ENCODE measurements at regions not wholly inside any gene's neighbourhood (a gene's known extent, or its start where the extent isn't known, plus 50 kb on each side); places are given as distances from the start of the nearest gene placed in this dataset.

- Mint-ChIP-seq H3K36me3 (ENCODE audit: low read depth, unreplicated experiment) (no peaks in the 10 kb centered on the region), H3K4me1 (ENCODE audit: unreplicated experiment) (peaks cover 3% of the 10 kb centered on the region), H3K4me3 (ENCODE audit: unreplicated experiment) (no peak overlapping the region), H3K9me3 (ENCODE audit: unreplicated experiment) (no peaks in the 10 kb centered on the region), H3K27ac (ENCODE audit: unreplicated experiment) (no peak overlapping the region), H3K27me3 (ENCODE audit: unreplicated experiment) (no peaks in the 10 kb centered on the region)
- no peak for DNase-seq (ENCODE audit: low spot score)
- TF ChIP-seq CTCF (IDR thresholded peaks at IDR 0.05; ENCODE audit: unreplicated experiment): no peak
Observed at GRCh38 chr5:69000216-69000919, 93.4 kb upstream of the SLC30A5 start.

- Mint-ChIP-seq H3K27ac (ENCODE audit: unreplicated experiment) (no peak overlapping the region), H3K9me3 (ENCODE audit: unreplicated experiment) (no peaks in the 10 kb centered on the region), H3K4me3 (ENCODE audit: unreplicated experiment) (no peak overlapping the region), H3K4me1 (ENCODE audit: unreplicated experiment) (no peaks in the 10 kb centered on the region), H3K36me3 (ENCODE audit: low read depth, unreplicated experiment) (no peaks in the 10 kb centered on the region), H3K27me3 (ENCODE audit: unreplicated experiment) (no peaks in the 10 kb centered on the region)
- no peak for DNase-seq (ENCODE audit: low spot score)
- no peak for TF ChIP-seq CTCF (IDR thresholded peaks at IDR 0.05; ENCODE audit: unreplicated experiment)
Observed at GRCh38 chr5:69000949-69001348, 92.9 kb upstream of the SLC30A5 start.

- H3K36me3 Mint-ChIP-seq (ENCODE audit: low read depth, unreplicated experiment): no peaks in the 10 kb centered on the region
- no peaks in the 10 kb centered on the region for H3K27me3 Mint-ChIP-seq (ENCODE audit: unreplicated experiment)
- no peak overlapping the region for H3K4me3 Mint-ChIP-seq (ENCODE audit: unreplicated experiment)
- H3K27ac Mint-ChIP-seq (ENCODE audit: unreplicated experiment): no peak overlapping the region
- H3K4me1 Mint-ChIP-seq (ENCODE audit: unreplicated experiment): no peaks in the 10 kb centered on the region
- no peak for DNase-seq (ENCODE audit: low spot score)
- no peak for TF ChIP-seq CTCF (IDR thresholded peaks at IDR 0.05; ENCODE audit: unreplicated experiment)
- H3K9me3 Mint-ChIP-seq (ENCODE audit: unreplicated experiment): no peaks in the 10 kb centered on the region
Observed at GRCh38 chr5:69001627-69002026, 92.2 kb upstream of the SLC30A5 start.

- no peaks in the 10 kb centered on the region for H3K36me3 Mint-ChIP-seq (ENCODE audit: low read depth, unreplicated experiment)
- H3K27me3 Mint-ChIP-seq (ENCODE audit: unreplicated experiment): no peaks in the 10 kb centered on the region
- no peak overlapping the region for H3K27ac Mint-ChIP-seq (ENCODE audit: unreplicated experiment)
- H3K4me1 Mint-ChIP-seq (ENCODE audit: unreplicated experiment): no peaks in the 10 kb centered on the region
- no peak for DNase-seq (ENCODE audit: low spot score)
- no peak overlapping the region for H3K4me3 Mint-ChIP-seq (ENCODE audit: unreplicated experiment)
- no peaks in the 10 kb centered on the region for H3K9me3 Mint-ChIP-seq (ENCODE audit: unreplicated experiment)
- TF ChIP-seq CTCF (IDR thresholded peaks at IDR 0.05; ENCODE audit: unreplicated experiment): no peak
Observed at GRCh38 chr5:69004127-69004526, 89.7 kb upstream of the SLC30A5 start.

GRCh38 chr5:69004676-69005075 lies 89.1 kb upstream of the SLC30A5 start:
- no peaks in the 10 kb centered on the region for H3K36me3 Mint-ChIP-seq (ENCODE audit: low read depth, unreplicated experiment)
- no peaks in the 10 kb centered on the region for H3K4me1 Mint-ChIP-seq (ENCODE audit: unreplicated experiment)
- no peaks in the 10 kb centered on the region for H3K27me3 Mint-ChIP-seq (ENCODE audit: unreplicated experiment)
- no peak overlapping the region for H3K27ac Mint-ChIP-seq (ENCODE audit: unreplicated experiment)
- no peak overlapping the region for H3K4me3 Mint-ChIP-seq (ENCODE audit: unreplicated experiment)
- no peak for TF ChIP-seq CTCF (IDR thresholded peaks at IDR 0.05; ENCODE audit: unreplicated experiment)
- no peak for DNase-seq (ENCODE audit: low spot score)
- H3K9me3 Mint-ChIP-seq (ENCODE audit: unreplicated experiment): no peaks in the 10 kb centered on the region
